TTC549 (cell line): ENCODE measurements at regions not wholly inside any gene's neighbourhood (a gene's known extent, or its start where the extent isn't known, plus 50 kb on each side); places are given as distances from the start of the nearest gene placed in this dataset.
"Not testable (repeated sequence)": the region's sequence is repeated elsewhere in the genome, so short reads cannot be mapped to it uniquely, and the experiment has no call there.

Experiments
- FAIRE-seq: peaks from 2 replicates; lab custom pipeline; 2012; peaks lifted over from hg19 to GRCh38; lab: Jason Lieb, UNC

- FAIRE-seq = no peak
Observed at GRCh38 chr14:85040046-85040685, 489.8 kb upstream of the FLRT2 start.

DNA sequence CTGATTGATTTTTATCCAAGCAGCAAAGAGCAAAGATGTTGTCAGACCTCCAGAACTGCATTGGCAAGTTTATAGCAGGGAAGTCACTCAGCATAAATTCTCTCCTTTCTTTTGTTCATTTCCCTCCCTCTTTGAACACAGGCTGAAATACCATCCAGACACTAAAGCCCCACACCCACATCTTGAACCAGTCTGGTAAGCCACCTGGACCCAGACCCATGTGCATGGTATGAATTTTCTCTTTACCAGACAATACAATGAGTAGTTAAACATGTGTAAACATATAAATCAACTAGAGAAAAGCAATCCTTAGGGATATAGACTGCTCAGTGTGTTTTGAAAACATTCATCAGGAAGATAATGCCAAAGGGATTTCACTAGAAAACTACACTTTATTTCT lies 488.3 kb upstream of the FLRT2 start:
- no peak for FAIRE-seq

DNA sequence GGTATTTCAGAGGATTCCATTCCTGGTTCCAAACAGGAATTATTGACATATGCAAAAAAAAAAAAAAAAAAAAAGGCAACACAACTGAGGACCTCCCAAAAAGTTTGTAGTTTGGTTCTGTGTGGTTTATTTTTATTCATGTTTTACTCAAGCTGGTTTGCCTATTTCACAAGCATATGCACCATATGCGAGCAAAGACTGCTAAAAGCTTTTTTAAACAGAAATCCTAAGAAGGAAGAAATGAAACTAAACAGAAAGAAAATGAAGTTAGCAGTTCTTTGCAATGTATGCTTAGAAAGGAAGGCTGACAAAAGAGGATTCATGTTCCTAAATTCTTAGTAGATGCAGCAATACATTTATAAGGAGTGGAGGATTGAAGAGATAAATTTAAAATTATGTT lies 487.6 kb upstream of the FLRT2 start:
- FAIRE-seq = no peak

GRCh38 chr14:85050180-85050579 lies 479.8 kb upstream of the FLRT2 start:
- no peak for FAIRE-seq

DNA sequence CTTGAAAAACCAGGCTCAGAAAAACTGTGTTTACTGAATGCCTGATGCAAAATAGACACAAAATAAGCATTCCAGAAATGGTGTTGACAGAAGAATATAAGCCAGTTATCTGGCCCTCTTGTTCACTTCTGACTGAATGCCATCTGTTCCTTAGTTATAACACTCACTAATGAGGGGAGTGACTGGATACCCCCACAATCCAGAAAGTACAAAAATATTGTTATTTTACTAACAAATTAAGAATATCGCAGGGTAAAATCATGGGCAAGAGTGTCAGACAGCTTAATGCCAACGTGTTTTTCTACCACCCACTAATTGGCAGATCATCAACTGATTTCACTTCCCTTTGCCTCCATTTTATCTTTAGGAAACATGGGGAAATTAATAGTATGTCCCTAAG lies 477.3 kb upstream of the FLRT2 start:
- FAIRE-seq = no peak

DNA sequence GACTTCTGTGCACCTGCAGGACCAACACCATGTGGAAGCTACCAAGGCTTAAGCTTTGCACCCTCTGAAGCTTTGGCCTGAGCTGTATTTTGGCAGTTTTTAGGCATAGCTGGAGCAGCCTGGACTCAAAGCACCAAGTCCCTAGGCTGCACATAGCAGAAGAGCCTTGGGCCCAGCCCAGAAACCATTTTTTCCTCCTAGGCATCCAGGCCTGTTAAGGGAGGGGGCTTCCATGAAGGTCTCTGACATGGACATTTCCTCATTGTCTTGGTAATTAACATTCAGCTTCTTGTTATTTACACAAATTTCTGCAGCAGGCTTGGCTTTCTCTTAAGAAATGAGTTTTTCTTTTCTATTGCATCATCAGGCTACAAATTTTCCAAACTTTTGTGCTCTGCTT lies 475.8 kb upstream of the FLRT2 start:
- no peak for FAIRE-seq

GRCh38 chr14:85056267-85056666 lies 473.7 kb upstream of the FLRT2 start:
- no peak for FAIRE-seq

- FAIRE-seq = no peak
Observed at GRCh38 chr14:85057221-85057620, 472.7 kb upstream of the FLRT2 start.

- FAIRE-seq = no peak
Observed at GRCh38 chr14:85058150-85058549, 471.8 kb upstream of the FLRT2 start.

DNA sequence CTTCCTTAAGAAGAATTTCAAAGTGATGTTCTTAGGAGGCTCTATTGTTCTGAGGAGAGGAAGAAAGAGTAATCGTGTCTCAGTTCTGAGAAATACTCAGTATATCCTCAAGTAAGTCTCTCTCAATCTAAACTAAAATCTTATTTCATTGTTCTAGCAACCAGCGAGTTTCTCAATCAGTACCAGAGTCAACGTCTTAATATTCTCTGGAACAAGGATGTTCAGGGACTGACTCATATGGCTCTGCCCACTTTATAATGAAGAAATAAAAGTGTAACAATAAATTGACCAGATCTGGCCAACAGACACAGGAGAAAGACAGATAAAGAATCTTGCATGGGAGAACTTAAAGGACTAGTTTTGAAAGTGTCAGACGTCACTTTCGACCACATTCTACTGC lies 469.8 kb upstream of the FLRT2 start:
- FAIRE-seq = no peak

- FAIRE-seq = no peak
Observed at GRCh38 chr14:85061256-85061655, 468.7 kb upstream of the FLRT2 start.

- FAIRE-seq = no peak
Observed at GRCh38 chr14:85063747-85064146, 466.2 kb upstream of the FLRT2 start.

DNA sequence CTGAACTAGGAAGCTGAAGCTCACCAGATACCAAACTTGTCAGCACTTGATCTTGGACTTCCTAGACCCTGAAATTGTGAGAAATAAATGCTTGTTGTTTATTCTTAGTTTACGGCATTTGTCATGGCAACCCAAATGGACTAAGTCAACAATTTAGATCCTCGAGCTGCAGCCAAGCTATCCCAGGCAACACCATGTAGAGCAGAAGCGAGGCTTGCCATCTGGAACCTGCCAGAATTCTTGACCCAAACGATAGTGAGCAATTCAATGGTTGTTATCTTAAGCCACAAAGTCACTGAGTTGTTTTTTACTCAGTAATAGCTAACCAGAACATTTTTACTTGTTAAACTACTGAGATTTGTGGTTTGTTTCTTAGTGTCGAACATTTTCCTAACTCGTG lies 458.5 kb upstream of the FLRT2 start:
- FAIRE-seq = no peak

DNA sequence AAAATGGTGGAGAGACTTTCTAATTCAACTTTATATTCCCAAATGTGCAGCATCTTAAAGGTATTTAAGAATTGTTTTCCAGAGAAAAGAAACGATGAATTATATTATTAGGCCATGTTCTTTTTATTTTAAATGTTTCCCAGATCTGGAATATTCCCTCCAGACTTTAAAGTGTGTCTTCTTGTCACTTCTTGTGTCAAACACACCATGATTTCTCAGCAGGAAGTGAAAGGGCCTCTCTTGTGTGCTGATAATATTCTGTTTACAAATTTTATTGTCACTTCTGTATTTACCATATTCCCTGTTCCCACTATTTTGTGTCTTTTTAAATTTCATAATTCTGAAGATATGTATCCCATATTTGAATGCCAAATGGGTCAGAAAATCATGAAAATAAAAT lies 455.0 kb upstream of the FLRT2 start:
- FAIRE-seq = no peak

DNA sequence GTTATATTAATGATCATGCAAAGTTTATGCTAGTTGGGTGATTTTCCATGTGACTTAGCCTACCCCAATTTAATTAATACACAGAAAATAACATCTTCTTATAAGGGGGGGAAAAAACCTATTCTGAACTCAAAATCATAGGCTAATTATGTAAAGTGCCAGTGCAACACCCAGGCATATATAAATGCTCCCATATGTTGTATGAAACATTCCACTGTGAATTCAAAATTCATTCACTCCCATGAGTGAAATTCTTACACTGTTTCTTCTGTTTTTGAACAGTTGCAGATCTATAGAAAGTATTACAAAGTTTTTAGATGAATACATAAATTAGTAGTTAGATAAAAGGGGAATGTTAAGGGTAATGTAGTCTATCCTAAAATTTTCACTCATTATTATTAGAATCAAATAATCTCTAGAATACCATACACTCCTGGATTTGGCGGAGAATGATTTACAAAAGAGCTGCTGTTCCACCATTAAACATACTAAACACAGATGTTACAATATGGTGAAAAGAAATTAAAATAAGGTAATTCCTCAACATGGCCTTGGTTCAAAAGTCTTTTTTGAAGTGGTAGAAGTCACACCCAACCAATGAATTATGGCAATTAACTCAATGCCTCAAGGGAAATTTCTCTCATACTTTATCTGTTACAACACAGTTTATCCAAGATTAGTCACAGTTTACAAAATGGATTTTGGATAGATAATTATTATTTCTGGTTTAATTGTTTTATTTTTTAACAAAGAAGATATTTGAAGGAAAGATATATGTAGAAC lies 454.1 kb upstream of the FLRT2 start:
- FAIRE-seq = no peak

DNA sequence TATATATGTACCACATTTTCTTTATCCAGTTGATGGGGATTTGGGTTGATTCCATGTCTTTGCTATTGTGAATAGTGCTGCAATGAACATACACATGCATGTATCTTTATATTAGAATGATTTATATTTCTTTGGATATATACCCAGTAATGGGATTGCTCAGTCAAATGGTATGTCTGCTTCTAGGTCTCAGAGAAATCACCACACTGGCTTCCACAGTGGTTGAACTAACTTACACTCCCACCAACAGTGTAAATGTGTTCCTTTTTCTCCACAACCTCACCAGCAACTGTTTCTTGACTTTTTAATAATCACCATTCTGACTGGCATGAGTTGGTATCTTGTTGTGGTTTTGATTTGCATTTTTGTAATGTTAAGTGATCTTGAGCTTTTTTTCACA lies 452.2 kb upstream of the FLRT2 start:
- FAIRE-seq = not testable (repeated sequence)

- FAIRE-seq = no peak
Observed at GRCh38 chr14:85079842-85080730, 449.9 kb upstream of the FLRT2 start.

DNA sequence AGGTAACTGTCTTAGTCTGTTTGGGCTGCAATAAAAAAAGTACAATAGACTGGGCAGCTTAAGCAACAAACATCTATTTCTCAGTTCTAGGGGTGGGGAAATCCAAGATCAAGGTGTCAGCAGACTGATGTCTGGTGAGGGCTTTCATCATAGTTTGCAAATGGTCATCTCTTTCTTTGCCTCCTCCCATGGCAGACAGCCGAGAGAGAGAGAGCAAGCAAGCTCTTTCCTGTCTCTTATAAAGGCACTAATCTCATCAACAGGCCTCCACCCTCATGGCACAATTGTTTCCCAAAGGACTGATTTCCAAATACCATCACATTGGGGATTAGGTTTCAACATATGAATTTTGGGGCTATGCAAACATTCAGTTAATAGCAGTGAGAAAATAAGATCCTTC lies 445.6 kb upstream of the FLRT2 start:
- no peak for FAIRE-seq

DNA sequence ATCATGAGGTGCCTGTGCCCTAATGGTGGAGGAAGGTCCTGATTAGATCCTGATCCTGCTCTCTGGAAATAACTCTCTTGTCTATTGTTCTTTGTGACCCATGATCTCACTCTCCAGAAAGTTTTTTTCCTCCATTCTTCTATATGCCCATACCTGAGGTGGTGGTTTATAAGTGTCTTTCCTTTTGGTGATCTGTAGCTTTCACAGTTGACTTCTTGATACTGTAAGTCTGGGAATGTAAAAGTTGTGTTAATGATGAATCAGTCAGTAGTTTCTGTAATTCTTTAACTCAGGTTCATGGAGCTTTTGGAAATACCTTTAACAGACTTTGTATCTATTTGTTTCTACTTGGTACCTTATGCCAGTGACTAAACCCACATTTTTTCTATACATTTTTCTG lies 444.0 kb upstream of the FLRT2 start:
- no peak for FAIRE-seq

- no peak for FAIRE-seq
Observed at GRCh38 chr14:85087201-85087600, 442.7 kb upstream of the FLRT2 start.

GRCh38 chr14:85088192-85088591 lies 441.8 kb upstream of the FLRT2 start:
- no peak for FAIRE-seq

GRCh38 chr14:85090681-85091080 lies 439.3 kb upstream of the FLRT2 start:
- FAIRE-seq = no peak
